ENCODE measurements at regions not wholly inside any gene's neighbourhood (a gene's known extent, or its start where the extent isn't known, plus 50 kb on each side); places are given as distances from the start of the nearest gene placed in this dataset.

- H3K9me3 ChIP-seq (ENCODE audit: control insufficient read depth in 1 of 2, low read length in 2 of 2), result no peaks in the 10 kb centered on the region
- no peaks in the 10 kb centered on the region for H3K4me1 ChIP-seq (ENCODE audit: control insufficient read depth in 1 of 2, insufficient read depth in 2 of 2, low read length in 2 of 2)
- no peak overlapping the region for H3K27ac ChIP-seq (ENCODE audit: low read length)
- no peak overlapping the region for H3K4me3 ChIP-seq (ENCODE audit: low read depth in 1 of 2, low read length in 2 of 2)
- H3K27me3 ChIP-seq (ENCODE audit: low read depth, low read length), result no peaks in the 10 kb centered on the region
- H3K36me3 ChIP-seq (ENCODE audit: control insufficient read depth in 1 of 2, insufficient read depth in 2 of 2, low read length in 2 of 2), result no peaks in the 10 kb centered on the region
Measured at GRCh38 chr15:94580211-94580885, 349.0 kb downstream of the MCTP2 start.

- H3K27ac ChIP-seq (ENCODE audit: low read length), result no peak overlapping the region
- no peaks in the 10 kb centered on the region for H3K36me3 ChIP-seq (ENCODE audit: control insufficient read depth in 1 of 2, insufficient read depth in 2 of 2, low read length in 2 of 2)
- no peaks in the 10 kb centered on the region for H3K9me3 ChIP-seq (ENCODE audit: control insufficient read depth in 1 of 2, low read length in 2 of 2)
- H3K4me3 ChIP-seq (ENCODE audit: low read depth in 1 of 2, low read length in 2 of 2), result no peak overlapping the region
- H3K4me1 ChIP-seq (ENCODE audit: control insufficient read depth in 1 of 2, insufficient read depth in 2 of 2, low read length in 2 of 2), result no peaks in the 10 kb centered on the region
- H3K27me3 ChIP-seq (ENCODE audit: low read depth, low read length), result no peaks in the 10 kb centered on the region
Measured at GRCh38 chr15:94582368-94582767, 351.0 kb downstream of the MCTP2 start.

- H3K36me3 ChIP-seq (ENCODE audit: control insufficient read depth in 1 of 2, insufficient read depth in 2 of 2, low read length in 2 of 2), result no peaks in the 10 kb centered on the region
- no peaks in the 10 kb centered on the region for H3K27me3 ChIP-seq (ENCODE audit: low read depth, low read length)
- no peaks in the 10 kb centered on the region for H3K4me1 ChIP-seq (ENCODE audit: control insufficient read depth in 1 of 2, insufficient read depth in 2 of 2, low read length in 2 of 2)
- no peak overlapping the region for H3K27ac ChIP-seq (ENCODE audit: low read length)
- H3K9me3 ChIP-seq (ENCODE audit: control insufficient read depth in 1 of 2, low read length in 2 of 2), result no peaks in the 10 kb centered on the region
- no peak overlapping the region for H3K4me3 ChIP-seq (ENCODE audit: low read depth in 1 of 2, low read length in 2 of 2)
Measured at GRCh38 chr15:94584833-94585244, 353.5 kb downstream of the MCTP2 start.

- Histone ChIP-seq H3K4me3 (ENCODE audit: low read depth in 1 of 2, low read length in 2 of 2) (no peak overlapping the region), H3K9me3 (ENCODE audit: control insufficient read depth in 1 of 2, low read length in 2 of 2) (no peaks in the 10 kb centered on the region), H3K36me3 (ENCODE audit: control insufficient read depth in 1 of 2, insufficient read depth in 2 of 2, low read length in 2 of 2) (no peaks in the 10 kb centered on the region), H3K27ac (ENCODE audit: low read length) (no peak overlapping the region), H3K4me1 (ENCODE audit: control insufficient read depth in 1 of 2, insufficient read depth in 2 of 2, low read length in 2 of 2) (no peaks in the 10 kb centered on the region), H3K27me3 (ENCODE audit: low read depth, low read length) (no peaks in the 10 kb centered on the region)
Measured at GRCh38 chr15:94586099-94586498, 354.7 kb downstream of the MCTP2 start.

- Histone ChIP-seq H3K27me3 (ENCODE audit: low read depth, low read length) (no peaks in the 10 kb centered on the region), H3K4me3 (ENCODE audit: low read depth in 1 of 2, low read length in 2 of 2) (no peak overlapping the region), H3K27ac (ENCODE audit: low read length) (no peak overlapping the region), H3K36me3 (ENCODE audit: control insufficient read depth in 1 of 2, insufficient read depth in 2 of 2, low read length in 2 of 2) (no peaks in the 10 kb centered on the region), H3K9me3 (ENCODE audit: control insufficient read depth in 1 of 2, low read length in 2 of 2) (no peaks in the 10 kb centered on the region), H3K4me1 (ENCODE audit: control insufficient read depth in 1 of 2, insufficient read depth in 2 of 2, low read length in 2 of 2) (no peaks in the 10 kb centered on the region)
Measured at GRCh38 chr15:94587113-94587512, 355.8 kb downstream of the MCTP2 start.

GRCh38 chr15:94588993-94589392, 357.6 kb downstream of the MCTP2 start:
- Histone ChIP-seq H3K27ac (ENCODE audit: low read length) (no peak overlapping the region), H3K4me1 (ENCODE audit: control insufficient read depth in 1 of 2, insufficient read depth in 2 of 2, low read length in 2 of 2) (no peaks in the 10 kb centered on the region), H3K36me3 (ENCODE audit: control insufficient read depth in 1 of 2, insufficient read depth in 2 of 2, low read length in 2 of 2) (no peaks in the 10 kb centered on the region), H3K4me3 (ENCODE audit: low read depth in 1 of 2, low read length in 2 of 2) (no peak overlapping the region), H3K27me3 (ENCODE audit: low read depth, low read length) (no peaks in the 10 kb centered on the region), H3K9me3 (ENCODE audit: control insufficient read depth in 1 of 2, low read length in 2 of 2) (no peaks in the 10 kb centered on the region)

- no peaks in the 10 kb centered on the region for H3K27me3 ChIP-seq (ENCODE audit: low read depth, low read length)
- no peak overlapping the region for H3K27ac ChIP-seq (ENCODE audit: low read length)
- H3K36me3 ChIP-seq (ENCODE audit: control insufficient read depth in 1 of 2, insufficient read depth in 2 of 2, low read length in 2 of 2), result no peaks in the 10 kb centered on the region
- H3K4me3 ChIP-seq (ENCODE audit: low read depth in 1 of 2, low read length in 2 of 2), result no peak overlapping the region
- H3K4me1 ChIP-seq (ENCODE audit: control insufficient read depth in 1 of 2, insufficient read depth in 2 of 2, low read length in 2 of 2), result no peaks in the 10 kb centered on the region
- H3K9me3 ChIP-seq (ENCODE audit: control insufficient read depth in 1 of 2, low read length in 2 of 2), result no peaks in the 10 kb centered on the region
Measured at GRCh38 chr15:94592495-94592894, 361.1 kb downstream of the MCTP2 start.

GRCh38 chr15:94596707-94597106, 365.3 kb downstream of the MCTP2 start:
- H3K9me3 ChIP-seq (ENCODE audit: control insufficient read depth in 1 of 2, low read length in 2 of 2), result no peaks in the 10 kb centered on the region
- no peaks in the 10 kb centered on the region for H3K4me1 ChIP-seq (ENCODE audit: control insufficient read depth in 1 of 2, insufficient read depth in 2 of 2, low read length in 2 of 2)
- H3K36me3 ChIP-seq (ENCODE audit: control insufficient read depth in 1 of 2, insufficient read depth in 2 of 2, low read length in 2 of 2), result no peaks in the 10 kb centered on the region
- H3K27ac ChIP-seq (ENCODE audit: low read length), result no peak overlapping the region
- no peaks in the 10 kb centered on the region for H3K27me3 ChIP-seq (ENCODE audit: low read depth, low read length)
- H3K4me3 ChIP-seq (ENCODE audit: low read depth in 1 of 2, low read length in 2 of 2), result no peak overlapping the region

- H3K36me3 ChIP-seq (ENCODE audit: control insufficient read depth in 1 of 2, insufficient read depth in 2 of 2, low read length in 2 of 2), result no peaks in the 10 kb centered on the region
- no peaks in the 10 kb centered on the region for H3K9me3 ChIP-seq (ENCODE audit: control insufficient read depth in 1 of 2, low read length in 2 of 2)
- no peak overlapping the region for H3K4me3 ChIP-seq (ENCODE audit: low read depth in 1 of 2, low read length in 2 of 2)
- H3K27ac ChIP-seq (ENCODE audit: low read length), result no peak overlapping the region
- H3K4me1 ChIP-seq (ENCODE audit: control insufficient read depth in 1 of 2, insufficient read depth in 2 of 2, low read length in 2 of 2), result no peaks in the 10 kb centered on the region
- H3K27me3 ChIP-seq (ENCODE audit: low read depth, low read length), result no peaks in the 10 kb centered on the region
Measured at GRCh38 chr15:94600505-94600904, 369.1 kb downstream of the MCTP2 start.

- Histone ChIP-seq H3K4me3 (ENCODE audit: low read depth in 1 of 2, low read length in 2 of 2) (no peak overlapping the region), H3K4me1 (ENCODE audit: control insufficient read depth in 1 of 2, insufficient read depth in 2 of 2, low read length in 2 of 2) (no peaks in the 10 kb centered on the region), H3K27me3 (ENCODE audit: low read depth, low read length) (no peaks in the 10 kb centered on the region), H3K36me3 (ENCODE audit: control insufficient read depth in 1 of 2, insufficient read depth in 2 of 2, low read length in 2 of 2) (no peaks in the 10 kb centered on the region), H3K27ac (ENCODE audit: low read length) (no peak overlapping the region), H3K9me3 (ENCODE audit: control insufficient read depth in 1 of 2, low read length in 2 of 2) (no peaks in the 10 kb centered on the region)
Measured at GRCh38 chr15:94602754-94603470, 371.6 kb downstream of the MCTP2 start.

- Histone ChIP-seq H3K4me3 (ENCODE audit: low read depth in 1 of 2, low read length in 2 of 2) (no peak overlapping the region), H3K9me3 (ENCODE audit: control insufficient read depth in 1 of 2, low read length in 2 of 2) (no peaks in the 10 kb centered on the region), H3K4me1 (ENCODE audit: control insufficient read depth in 1 of 2, insufficient read depth in 2 of 2, low read length in 2 of 2) (no peaks in the 10 kb centered on the region), H3K36me3 (ENCODE audit: control insufficient read depth in 1 of 2, insufficient read depth in 2 of 2, low read length in 2 of 2) (no peaks in the 10 kb centered on the region), H3K27me3 (ENCODE audit: low read depth, low read length) (no peaks in the 10 kb centered on the region), H3K27ac (ENCODE audit: low read length) (no peak overlapping the region)
Measured at GRCh38 chr15:94606286-94606685, 374.9 kb downstream of the MCTP2 start.
